Left renal pelvis (tissue), 4 donors: ENCODE measurements at regions not wholly inside any gene's neighbourhood (a gene's known extent, or its start where the extent isn't known, plus 50 kb on each side); places are given as distances from the start of the nearest gene placed in this dataset.

Experiments used
- DNase-seq, 4 donors: peaks; one replicate each; pipeline ENCODE4 v3.0.0-alpha.2; 2013; ENCODE audit warnings: low read depth in 4 of 4, low spot score in 3 of 4

GRCh38 chr10:106000721-106001120 lies 1163.8 kb downstream of the SORCS1 start:
- no peak for DNase-seq

- DNase-seq, result no peak
These were observed 1170.9 kb downstream of the SORCS1 start for GRCh38 chr10:105993609-105994008.

- DNase-seq, result no peak
These were observed 1171.6 kb downstream of the SORCS1 start for GRCh38 chr10:105992928-105993327.

DNA sequence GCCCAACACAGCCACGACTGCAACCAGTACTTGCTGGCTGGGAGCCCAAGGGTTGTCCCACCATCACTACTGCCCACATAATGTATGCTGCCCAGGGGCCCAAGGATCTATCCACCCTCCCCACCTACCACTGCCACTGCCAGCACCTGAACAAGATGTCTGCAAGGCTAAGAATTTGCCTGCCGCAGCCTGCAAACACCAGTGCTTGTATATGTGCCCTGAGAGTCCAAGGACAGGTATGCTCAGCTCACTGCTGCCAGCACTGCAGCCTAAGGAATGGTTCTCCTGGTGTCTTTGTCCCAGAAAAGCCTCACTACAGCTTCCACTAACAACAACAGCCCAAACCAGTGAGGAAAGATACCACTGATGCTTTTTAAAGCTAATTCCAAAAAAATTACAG lies 1174.0 kb downstream of the SORCS1 start:
- no peak for DNase-seq

GRCh38 chr10:105989995-105990394 lies 1174.5 kb downstream of the SORCS1 start:
- no peak for DNase-seq

DNA sequence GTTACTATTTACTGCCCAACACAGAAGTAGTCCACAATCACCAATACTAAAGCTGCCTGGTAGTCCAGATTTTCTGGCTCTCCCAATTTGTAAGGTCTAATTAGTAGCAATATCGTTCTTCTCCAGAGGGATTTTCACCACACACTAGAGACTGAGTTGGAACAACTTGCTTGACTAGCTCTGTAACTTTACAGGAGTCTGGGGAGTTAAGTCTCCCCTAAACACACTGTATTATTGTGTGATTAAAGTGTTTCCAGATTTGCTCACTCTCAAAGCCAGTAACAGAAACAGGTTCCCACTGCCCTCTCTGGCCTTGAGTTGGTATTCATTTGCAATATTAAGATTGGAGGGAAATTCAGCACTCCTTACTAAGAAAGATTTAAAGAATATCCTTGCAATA lies 1175.7 kb downstream of the SORCS1 start:
- no peak for DNase-seq

- DNase-seq, result peak in 1 of 4 donors; percentile 24
These were observed 1177.4 kb downstream of the SORCS1 start for GRCh38 chr10:105986912-105987635.

GRCh38 chr10:105986486-105986885 lies 1178.0 kb downstream of the SORCS1 start:
- peak in 1 of 4 donors; percentile 22 for DNase-seq

- DNase-seq, result no peak
These were observed 1181.8 kb downstream of the SORCS1 start for GRCh38 chr10:105982735-105983134.

GRCh38 chr10:105981679-105982078 lies 1182.8 kb downstream of the SORCS1 start:
- no peak for DNase-seq

DNA sequence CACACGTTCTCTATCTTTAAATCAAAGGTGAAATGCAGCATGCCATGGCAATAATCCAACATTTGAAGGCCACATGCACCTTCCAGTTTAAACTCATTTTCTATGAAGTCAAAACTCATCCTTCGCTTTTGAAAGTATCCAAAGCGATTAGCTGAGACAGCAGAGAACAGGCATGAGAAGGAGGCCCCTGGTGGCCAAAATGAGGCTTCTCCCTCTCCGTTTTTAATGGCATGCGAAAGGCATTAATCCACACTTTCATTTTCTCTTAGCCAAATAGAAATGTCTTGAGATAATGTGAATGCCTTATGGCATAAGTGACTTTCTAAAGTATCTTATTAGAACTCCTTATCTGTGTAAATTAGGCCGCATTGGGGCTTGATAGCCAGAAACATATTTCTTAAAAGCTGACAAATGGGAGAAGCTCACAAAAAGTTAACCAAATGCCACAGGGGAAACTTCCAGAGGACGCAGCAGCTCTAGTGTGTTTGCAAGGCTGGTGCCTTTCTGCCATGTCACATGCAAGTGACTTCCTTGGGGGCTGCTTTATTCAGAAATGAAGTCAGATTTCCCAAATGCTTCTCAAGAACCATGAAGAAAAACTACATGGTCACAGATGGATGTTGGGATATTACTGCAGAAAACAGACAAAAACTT lies 1189.6 kb downstream of the SORCS1 start:
- DNase-seq, result no peak

GRCh38 chr10:105973902-105974301 lies 1190.6 kb downstream of the SORCS1 start:
- DNase-seq, result no peak

GRCh38 chr10:105973360-105973759 lies 1191.1 kb downstream of the SORCS1 start:
- DNase-seq, result no peak

DNA sequence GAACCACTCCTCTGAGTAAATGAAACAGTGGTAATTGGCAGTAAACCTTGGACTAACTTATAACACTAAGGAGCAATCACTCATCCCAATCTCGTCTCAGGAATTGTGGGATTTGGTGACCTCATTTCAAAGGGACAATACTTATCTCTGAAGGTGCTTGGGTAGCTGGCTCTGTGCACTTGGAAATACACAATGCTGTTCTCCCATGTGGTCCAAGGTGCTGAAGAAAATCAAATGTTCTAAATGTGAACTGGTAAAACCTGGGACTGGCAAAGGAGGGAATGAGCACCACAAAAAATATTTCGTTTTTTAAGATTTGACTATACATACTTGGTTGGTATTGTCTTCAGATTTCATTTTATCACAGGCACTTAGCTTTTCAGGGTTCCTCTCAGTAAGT lies 1193.0 kb downstream of the SORCS1 start:
- no peak for DNase-seq

DNA sequence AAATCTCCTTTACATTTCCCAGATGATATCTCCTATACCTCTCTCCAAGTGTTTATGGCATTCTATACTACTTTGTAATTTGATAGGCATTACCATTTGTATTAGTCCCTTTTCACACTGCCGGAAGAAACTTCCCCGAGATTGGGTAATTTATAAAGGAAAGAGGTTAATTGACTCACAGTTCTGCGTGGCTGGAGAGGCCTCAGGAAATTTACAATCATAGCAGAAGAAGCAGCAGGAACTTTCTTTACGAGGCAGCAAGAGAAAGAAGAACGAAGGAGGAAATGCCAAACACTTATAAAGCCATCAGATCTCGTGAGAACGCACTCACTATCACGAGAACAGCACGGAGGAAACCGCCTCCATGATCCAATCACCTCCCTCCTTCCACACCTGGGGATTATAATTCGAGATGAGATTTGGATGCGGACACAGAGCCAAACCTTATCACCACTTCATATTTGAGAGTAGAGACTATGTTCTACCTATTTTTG lies 1194.6 kb downstream of the SORCS1 start:
- no peak for DNase-seq

DNA sequence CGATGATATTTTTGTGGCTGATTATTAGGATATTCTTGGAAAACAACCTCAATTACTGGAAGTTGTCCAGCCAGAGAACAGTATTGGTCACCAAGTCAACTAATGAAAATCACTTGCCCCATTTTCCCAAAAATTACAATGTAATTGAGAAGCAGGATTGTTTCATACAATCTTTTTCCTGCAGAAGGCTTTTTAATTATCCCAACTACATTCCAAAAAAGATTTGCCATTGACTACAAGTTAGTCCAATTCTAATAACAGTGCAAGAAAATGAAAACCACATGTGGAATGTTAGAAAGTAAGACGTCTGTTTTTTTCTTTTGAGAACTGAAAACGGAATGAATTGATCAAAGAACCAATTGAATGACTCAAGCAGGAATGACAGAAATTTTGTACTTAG lies 1195.8 kb downstream of the SORCS1 start:
- DNase-seq, result no peak

GRCh38 chr10:105967256-105967655 lies 1197.2 kb downstream of the SORCS1 start:
- no peak for DNase-seq

DNA sequence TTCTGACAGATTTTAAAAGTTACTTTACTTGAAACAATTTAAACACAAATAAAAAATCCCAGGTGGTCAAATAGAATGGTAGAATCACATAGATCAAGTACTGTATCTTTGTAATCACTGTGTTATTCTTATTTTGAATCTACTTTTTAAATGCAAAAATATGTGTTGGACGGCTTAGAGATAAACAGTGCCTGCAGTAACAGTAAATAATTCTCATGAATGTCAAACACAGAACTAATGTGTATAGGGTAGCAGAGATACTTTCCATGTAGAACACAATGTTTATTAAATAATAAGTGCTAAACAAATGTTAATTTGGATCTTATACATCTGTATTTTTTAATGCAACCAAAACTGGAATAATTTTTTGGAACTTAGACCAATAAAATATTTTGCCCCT lies 1199.4 kb downstream of the SORCS1 start:
- no peak for DNase-seq

DNA sequence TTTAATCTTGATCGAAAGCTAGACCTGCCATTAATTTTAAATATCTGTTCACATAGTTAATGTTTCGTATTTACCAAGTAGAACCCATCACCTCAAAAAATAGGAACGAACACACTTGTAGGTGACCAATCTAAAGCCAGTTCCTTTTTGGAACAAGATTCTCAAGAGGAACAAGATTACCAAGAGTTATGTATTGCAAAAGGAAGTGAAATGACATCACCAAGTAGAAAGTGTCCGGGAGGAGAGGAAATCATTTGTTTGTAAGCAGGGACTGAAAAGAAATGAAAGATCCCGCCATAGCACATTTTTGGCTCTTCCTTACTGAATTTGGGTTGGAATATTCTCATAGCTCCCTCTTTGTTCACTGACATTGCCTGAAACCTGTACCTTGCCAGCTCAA lies 1200.5 kb downstream of the SORCS1 start:
- DNase-seq, result no peak

DNA sequence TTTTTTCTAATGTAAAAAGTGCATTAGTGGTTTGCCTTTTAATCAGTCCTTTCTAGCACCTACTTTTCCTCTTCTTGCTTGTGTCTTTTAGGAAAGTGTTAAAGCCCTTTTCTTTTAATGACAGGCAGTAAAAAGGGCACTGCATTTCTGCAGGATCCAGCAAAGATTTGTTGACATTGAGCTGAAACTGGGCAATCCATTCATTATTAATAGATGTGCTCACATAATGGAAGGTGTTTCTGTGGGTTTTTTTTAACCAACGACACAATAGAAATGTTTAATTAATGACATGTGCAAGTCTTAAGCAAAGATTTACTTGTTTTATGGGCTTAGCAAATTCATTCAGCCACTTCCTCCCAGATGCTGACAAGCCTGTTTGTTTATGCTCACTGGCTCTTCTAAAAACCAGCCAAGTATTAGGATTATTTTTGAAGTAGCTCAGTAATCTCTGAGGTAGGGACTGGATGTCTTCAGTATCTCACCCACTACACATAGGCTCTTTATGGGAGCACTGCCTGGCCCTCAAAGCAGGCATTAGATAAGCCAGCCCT lies 1201.1 kb downstream of the SORCS1 start:
- DNase-seq, result no peak

DNA sequence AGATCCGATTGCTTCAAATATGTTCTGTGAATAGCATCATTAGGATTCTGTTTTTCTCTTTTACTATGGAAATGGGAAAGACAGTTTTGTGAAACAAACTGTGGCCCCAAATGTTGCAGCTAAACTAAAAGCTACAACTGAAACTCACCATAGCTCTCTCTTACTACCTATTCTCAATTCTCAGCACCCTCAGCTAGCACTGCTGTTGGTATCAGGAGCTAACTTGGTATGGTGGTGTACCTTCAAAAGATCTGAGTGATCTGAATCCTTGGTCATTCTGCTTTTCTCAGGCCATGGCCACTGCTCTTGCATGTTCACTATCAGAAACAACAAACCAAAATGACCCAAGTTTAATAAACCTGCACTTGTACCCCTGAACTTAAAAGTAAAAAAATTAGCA lies 1208.0 kb downstream of the SORCS1 start:
- DNase-seq, result no peak

GRCh38 chr10:105953861-105954260 lies 1210.6 kb downstream of the SORCS1 start:
- no peak for DNase-seq
